ENCODE measurements at regions not wholly inside any gene's neighbourhood (a gene's known extent, or its start where the extent isn't known, plus 50 kb on each side); places are given as distances from the start of the nearest gene placed in this dataset.

- H3K79me2 ChIP-seq (ENCODE audit: control insufficient read depth, insufficient read depth, low read length) = no peaks in the 10 kb centered on the region
- H3K27ac ChIP-seq (ENCODE audit: control insufficient read depth, insufficient read depth, low read length) = no peak overlapping the region
- no peaks in the 10 kb centered on the region for H3K27me3 ChIP-seq (ENCODE audit: control insufficient read depth, extremely low read depth, insufficient read depth, low read length)
- TF ChIP-seq EZH2 (IDR thresholded peaks at IDR 0.05; ENCODE audit: low read length) (no peak), CTCF (optimal IDR thresholded peaks at IDR 0.05 in 1 of 3, IDR thresholded peaks at IDR 0.05 in 1 of 3, conservative IDR thresholded peaks at IDR 0.05 in 1 of 3; ENCODE audit: extremely low read depth in 1 of 3, insufficient read depth in 2 of 3, low read length in 3 of 3) (no peak)
- H3K4me2 ChIP-seq (ENCODE audit: control insufficient read depth, extremely low read depth, insufficient read depth, low read depth, low read length) = no peak overlapping the region
- H3K9ac ChIP-seq (ENCODE audit: control insufficient read depth, extremely low read depth, insufficient read depth, low read length) = no peak overlapping the region
- no peaks in the 10 kb centered on the region for H3K36me3 ChIP-seq (ENCODE audit: control insufficient read depth in 2 of 2, extremely low read depth in 1 of 2, insufficient read depth in 2 of 2, low read length in 2 of 2)
- no peaks in the 10 kb centered on the region for H3K9me3 ChIP-seq (ENCODE audit: control insufficient read depth, low read depth, low read length)
- H4K20me1 ChIP-seq (ENCODE audit: control insufficient read depth, extremely low read depth, insufficient read depth, low read length) = no peaks in the 10 kb centered on the region
- DNase-seq (ENCODE audit: low read depth, low spot score) (no peak), FAIRE-seq (no peak)
- no peaks in the 10 kb centered on the region for H3K4me1 ChIP-seq (ENCODE audit: control insufficient read depth, extremely low read depth, insufficient read depth, low read length)
- no peak overlapping the region for H2AFZ ChIP-seq (ENCODE audit: control insufficient read depth, low read length)
- H3K4me3 ChIP-seq (ENCODE audit: control insufficient read depth in 2 of 3, extremely low read depth in 1 of 3, insufficient read depth in 2 of 3, low read depth in 1 of 3, low read length in 3 of 3) = no peak overlapping the region
- dilution Hi-C loops (cut with MboI; ENCODE audit: extremely low pct_ligation_motif_present, low sequenced_read_pairs) = no loop called here
- no peaks in the 10 kb centered on the region for H3K9me1 ChIP-seq (ENCODE audit: control insufficient read depth, extremely low read depth, insufficient read depth, low read length)
Measured at GRCh38 chr12:82182601-82183190, 175.5 kb downstream of the CCDC59 start.

DNA sequence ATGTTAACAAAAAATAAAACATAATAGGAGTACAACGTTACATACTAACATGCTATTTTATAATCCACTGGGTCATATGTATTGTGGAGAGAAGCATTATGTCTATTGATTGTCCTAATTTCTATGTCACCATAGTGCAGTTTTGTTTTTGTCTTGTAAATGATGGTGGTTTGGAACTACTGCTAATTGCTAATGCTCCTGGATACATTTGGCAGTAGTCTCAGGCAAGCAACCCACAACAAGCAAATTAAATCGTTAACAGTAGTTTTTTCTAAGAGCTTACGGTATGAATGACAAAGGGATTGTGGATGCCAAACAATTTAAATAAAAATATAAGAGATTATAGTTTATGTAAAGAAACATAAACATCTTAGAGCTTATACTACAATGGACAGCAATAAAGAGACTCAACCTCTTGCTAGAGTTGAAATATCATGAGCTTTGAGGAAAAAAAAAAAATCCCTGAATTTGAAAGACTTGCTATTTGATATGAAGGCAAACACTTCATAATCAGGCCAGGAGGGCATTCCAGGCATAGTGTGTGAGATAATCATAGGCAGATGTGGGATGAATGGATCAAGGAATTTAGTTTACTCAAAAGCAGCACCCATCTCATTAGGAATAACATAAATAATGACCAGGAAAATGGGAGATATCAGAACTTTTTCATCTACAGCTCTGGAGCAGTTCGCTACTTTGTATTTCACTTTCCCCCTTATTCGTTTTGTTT lies 181.3 kb downstream of the CCDC59 start:
- Histone ChIP-seq H3K36me3 (ENCODE audit: control insufficient read depth in 2 of 2, extremely low read depth in 1 of 2, insufficient read depth in 2 of 2, low read length in 2 of 2) (no peaks in the 10 kb centered on the region), H3K9ac (ENCODE audit: control insufficient read depth, extremely low read depth, insufficient read depth, low read length) (no peak overlapping the region), H3K9me3 (ENCODE audit: control insufficient read depth, low read depth, low read length) (no peaks in the 10 kb centered on the region), H3K79me2 (ENCODE audit: control insufficient read depth, insufficient read depth, low read length) (no peaks in the 10 kb centered on the region), H4K20me1 (ENCODE audit: control insufficient read depth, extremely low read depth, insufficient read depth, low read length) (no peaks in the 10 kb centered on the region), H3K4me2 (ENCODE audit: control insufficient read depth, extremely low read depth, insufficient read depth, low read depth, low read length) (no peak overlapping the region), H3K27me3 (ENCODE audit: control insufficient read depth, extremely low read depth, insufficient read depth, low read length) (no peaks in the 10 kb centered on the region), H3K9me1 (ENCODE audit: control insufficient read depth, extremely low read depth, insufficient read depth, low read length) (no peaks in the 10 kb centered on the region), H3K27ac (ENCODE audit: control insufficient read depth, insufficient read depth, low read length) (no peak overlapping the region), H2AFZ (ENCODE audit: control insufficient read depth, low read length) (no peak overlapping the region), H3K4me1 (ENCODE audit: control insufficient read depth, extremely low read depth, insufficient read depth, low read length) (no peaks in the 10 kb centered on the region), H3K4me3 (ENCODE audit: control insufficient read depth in 2 of 3, extremely low read depth in 1 of 3, insufficient read depth in 2 of 3, low read depth in 1 of 3, low read length in 3 of 3) (no peak overlapping the region)
- dilution Hi-C loops (cut with MboI; ENCODE audit: extremely low pct_ligation_motif_present, low sequenced_read_pairs) = no loop called here
- no peak for FAIRE-seq
- no peak for DNase-seq (ENCODE audit: low read depth, low spot score)
- TF ChIP-seq CTCF (optimal IDR thresholded peaks at IDR 0.05 in 1 of 3, IDR thresholded peaks at IDR 0.05 in 1 of 3, conservative IDR thresholded peaks at IDR 0.05 in 1 of 3; ENCODE audit: extremely low read depth in 1 of 3, insufficient read depth in 2 of 3, low read length in 3 of 3) = no peak
- TF ChIP-seq EZH2 (IDR thresholded peaks at IDR 0.05; ENCODE audit: low read length) = no peak
